SK-N-MC (cell line): ENCODE measurements at regions not wholly inside any gene's neighbourhood (a gene's known extent, or its start where the extent isn't known, plus 50 kb on each side); places are given as distances from the start of the nearest gene placed in this dataset.
"Not testable (repeated sequence)": the region's sequence is repeated elsewhere in the genome, so short reads cannot be mapped to it uniquely, and the experiment has no call there.

Source experiments
- DNase-seq: peaks from one replicate; pipeline ENCODE4 v3.0.0-alpha.2; 2011; ENCODE audit warnings: low read depth, low spot score
- H3K27ac ChIP-seq: fragments of 200-600 bp; sonication (generic); 2 replicates; pipeline ENCODE4 v1.5.1; 2016; ENCODE audit warnings: mixed run types
- H3K36me3 ChIP-seq: fragments of 200-600 bp; sonication (generic); 2 replicates; pipeline ENCODE4 v1.6.1; 2017; ENCODE audit warnings: antibody characterized with exemption, low read length, mixed read lengths; ENCODE audit not compliant: insufficient read depth
- H3K4me3 ChIP-seq: fragments of 200-600 bp; sonication (generic); 2 replicates; pipeline ENCODE4 v1.5.1; 2016
- H3K9ac ChIP-seq: fragments of 200-600 bp; sonication (generic); 2 replicates; pipeline ENCODE4 v1.8.0; 2017; ENCODE audit warnings: mixed run types, mixed read lengths; ENCODE audit not compliant: insufficient read length
- H3K9me3 ChIP-seq: fragments of 200-600 bp; sonication (generic); 2 replicates; pipeline ENCODE4 v1.6.1; 2017; ENCODE audit warnings: low read depth, mild to moderate bottlenecking, antibody characterized with exemption, low read length, moderate library complexity, mixed read lengths
- EZH2 ChIP-seq: fragments of 200-600 bp; sonication (generic); IDR thresholded peaks from one replicate; pipeline ENCODE4 v1.6.1; 2017; ENCODE audit warnings: antibody characterized with exemption
- FOXP2 ChIP-seq: optimal IDR thresholded peaks from 2 replicates; pipeline ENCODE3; 2011; ENCODE audit warnings: mild to moderate bottlenecking, moderate library complexity; ENCODE audit not compliant: insufficient read depth; ENCODE audit errors: extremely low read length, control extremely low read depth
- POLR2AphosphoS5 ChIP-seq: IDR thresholded peaks from 2 replicates; pipeline ENCODE4 v1.6.1; 2012; ENCODE audit warnings: mild to moderate bottlenecking, low read depth, low read length, borderline replicate concordance

DNA sequence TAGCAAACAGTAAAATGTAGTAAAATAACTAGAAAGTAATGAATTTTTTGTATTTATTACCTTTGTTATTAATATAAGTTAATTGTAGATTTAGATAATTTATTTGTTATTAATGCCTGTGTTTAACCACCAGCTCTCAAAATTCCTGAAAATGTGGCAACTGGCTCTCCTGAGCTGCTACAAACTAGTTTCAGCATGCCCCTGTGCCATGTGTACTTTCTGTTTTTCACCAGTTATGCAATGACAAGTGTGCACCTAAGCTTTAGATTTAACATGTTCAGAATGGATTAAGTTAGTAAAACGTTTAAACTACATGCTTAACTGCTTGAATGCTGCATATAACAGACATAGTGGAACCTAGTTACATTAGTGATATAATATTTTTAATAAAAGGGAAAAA lies 88.1 kb downstream of the POSTN start:
- no peaks in the 10 kb centered on the region for H3K9me3 ChIP-seq
- no peak overlapping the region for H3K4me3 ChIP-seq
- no peak for DNase-seq
- no peak overlapping the region for H3K27ac ChIP-seq
- no peaks in the 10 kb centered on the region for H3K36me3 ChIP-seq
- no peak for TF ChIP-seq EZH2
- no peak for TF ChIP-seq FOXP2
- no peak for TF ChIP-seq POLR2AphosphoS5
- no peak overlapping the region for H3K9ac ChIP-seq

DNA sequence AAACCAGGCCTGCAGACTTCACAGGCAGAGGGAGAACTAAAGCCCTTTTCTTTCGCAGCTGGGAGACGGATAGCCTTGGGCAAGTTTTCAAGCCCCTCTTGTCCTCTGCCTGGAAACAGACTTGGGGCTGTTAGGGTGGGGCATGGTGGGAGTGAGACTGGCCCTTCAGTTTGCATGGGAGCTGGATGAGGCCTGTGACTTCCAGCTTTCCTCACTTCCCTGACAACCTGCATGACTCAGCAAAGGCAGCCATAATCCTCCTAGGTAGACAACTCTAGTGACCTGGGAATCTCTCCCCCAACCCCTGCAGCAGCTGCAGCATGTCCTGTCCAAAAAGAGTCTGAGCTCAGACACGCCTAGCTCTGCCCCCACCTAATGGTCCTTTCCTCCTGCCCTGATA lies 93.0 kb downstream of the POSTN start:
- TF ChIP-seq EZH2, result no peak
- no peak for TF ChIP-seq POLR2AphosphoS5
- TF ChIP-seq FOXP2, result no peak
- DNase-seq, result no peak
- Histone ChIP-seq H3K27ac (no peak overlapping the region), H3K4me3 (no peak overlapping the region), H3K36me3 (no peaks in the 10 kb centered on the region), H3K9me3 (no peaks in the 10 kb centered on the region), H3K9ac (no peak overlapping the region)

DNA sequence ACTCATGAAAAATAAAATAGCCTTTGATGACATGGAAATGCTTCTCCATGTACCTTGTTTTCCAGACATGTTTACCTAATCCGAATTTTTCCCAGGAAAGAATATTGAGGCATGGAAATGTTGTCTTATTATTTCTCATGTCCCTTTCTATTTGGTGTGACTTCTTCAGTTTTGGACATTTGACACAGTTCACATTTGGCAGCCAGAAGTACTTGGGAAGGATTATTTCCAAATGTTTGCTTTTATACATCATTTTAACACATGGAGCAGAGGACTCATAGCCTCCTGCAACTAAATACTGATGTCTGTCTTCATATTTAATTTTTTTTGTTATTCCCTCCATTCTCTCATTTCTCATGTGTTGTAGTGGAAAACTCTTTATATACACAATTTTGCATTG lies 94.3 kb downstream of the POSTN start:
- no peaks in the 10 kb centered on the region for H3K36me3 ChIP-seq
- no peak for DNase-seq
- no peak for TF ChIP-seq EZH2
- TF ChIP-seq POLR2AphosphoS5, result no peak
- TF ChIP-seq FOXP2, result no peak
- no peak overlapping the region for H3K27ac ChIP-seq
- no peaks in the 10 kb centered on the region for H3K9me3 ChIP-seq
- H3K4me3 ChIP-seq, result no peak overlapping the region
- H3K9ac ChIP-seq, result no peak overlapping the region

DNA sequence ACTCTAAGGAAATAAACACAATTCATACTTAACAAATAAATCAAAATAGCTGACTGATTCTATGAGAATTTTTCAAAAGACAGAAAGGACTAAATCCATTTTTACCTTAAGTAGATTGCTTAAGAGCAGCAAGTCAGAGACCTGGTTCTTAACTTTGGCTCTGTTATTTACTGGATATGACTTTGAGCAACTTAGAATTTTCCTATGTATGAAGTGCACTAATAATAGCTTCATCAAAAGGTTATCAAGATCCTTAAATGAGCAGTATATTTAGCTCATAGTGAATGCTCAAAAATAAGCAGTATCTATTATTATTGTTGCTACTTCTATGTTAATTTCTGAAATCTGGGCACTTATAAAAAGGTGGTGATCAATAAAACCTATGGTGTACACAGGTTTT lies 95.3 kb downstream of the POSTN start:
- H3K36me3 ChIP-seq, result no peaks in the 10 kb centered on the region
- TF ChIP-seq EZH2 (no peak), FOXP2 (no peak), POLR2AphosphoS5 (no peak)
- H3K4me3 ChIP-seq, result no peak overlapping the region
- no peak overlapping the region for H3K27ac ChIP-seq
- no peaks in the 10 kb centered on the region for H3K9me3 ChIP-seq
- no peak overlapping the region for H3K9ac ChIP-seq
- no peak for DNase-seq

DNA sequence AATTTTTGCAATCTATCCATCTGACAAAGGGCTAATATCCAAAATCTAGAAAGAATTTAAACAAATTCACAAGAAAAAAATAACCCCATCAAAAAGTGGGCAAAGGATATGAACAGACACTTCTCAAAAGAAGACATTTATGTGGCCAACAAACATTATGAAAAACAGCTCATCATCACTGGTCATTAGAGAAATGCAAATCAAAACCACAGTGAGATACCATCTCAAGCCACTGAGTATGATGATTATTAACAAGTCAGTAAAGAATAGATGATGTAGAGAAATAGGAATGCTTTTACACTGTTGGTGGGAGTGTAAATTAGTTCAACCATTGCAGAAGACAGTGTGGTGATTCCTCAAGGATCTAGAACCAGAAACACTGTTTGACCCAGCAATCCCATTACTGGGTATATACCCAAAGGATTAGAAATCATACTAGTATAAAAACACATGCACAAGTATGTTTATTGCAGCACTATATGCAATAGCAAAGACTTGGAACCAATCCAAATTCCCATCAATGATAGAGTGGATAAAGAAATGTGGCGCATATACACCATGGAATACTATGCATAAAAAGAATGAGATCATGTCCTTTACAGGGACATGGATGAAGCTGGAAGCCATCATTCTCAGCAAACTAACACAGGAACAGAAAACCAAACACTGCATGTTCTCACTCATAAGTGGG lies 96.1 kb downstream of the POSTN start:
- not testable (repeated sequence) for H3K9me3 ChIP-seq, H3K9ac ChIP-seq, H3K36me3 ChIP-seq, H3K27ac ChIP-seq, H3K4me3 ChIP-seq, DNase-seq

DNA sequence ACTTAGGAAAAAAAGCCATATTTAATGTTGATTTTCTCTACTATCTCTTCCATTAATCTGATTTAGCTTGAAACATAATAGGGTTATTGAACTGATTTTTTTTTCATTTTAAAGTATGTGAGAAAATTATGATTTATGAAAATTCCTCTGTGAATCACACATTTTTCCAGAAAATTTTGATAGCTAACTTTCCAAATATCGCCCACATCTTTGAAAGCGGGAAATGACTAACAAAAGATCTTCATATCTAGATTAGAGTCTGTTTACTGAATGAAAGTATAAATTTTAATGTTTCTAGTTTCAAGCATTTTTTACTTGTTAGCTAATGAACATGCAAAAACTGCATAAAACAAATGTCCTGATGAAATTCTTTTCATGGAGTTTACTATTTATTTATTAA lies 97.4 kb downstream of the POSTN start:
- Histone ChIP-seq H3K9me3 (no peaks in the 10 kb centered on the region), H3K27ac (no peak overlapping the region), H3K36me3 (no peaks in the 10 kb centered on the region), H3K9ac (no peak overlapping the region), H3K4me3 (no peak overlapping the region)
- TF ChIP-seq EZH2 (no peak), FOXP2 (no peak), POLR2AphosphoS5 (no peak)
- no peak for DNase-seq

DNA sequence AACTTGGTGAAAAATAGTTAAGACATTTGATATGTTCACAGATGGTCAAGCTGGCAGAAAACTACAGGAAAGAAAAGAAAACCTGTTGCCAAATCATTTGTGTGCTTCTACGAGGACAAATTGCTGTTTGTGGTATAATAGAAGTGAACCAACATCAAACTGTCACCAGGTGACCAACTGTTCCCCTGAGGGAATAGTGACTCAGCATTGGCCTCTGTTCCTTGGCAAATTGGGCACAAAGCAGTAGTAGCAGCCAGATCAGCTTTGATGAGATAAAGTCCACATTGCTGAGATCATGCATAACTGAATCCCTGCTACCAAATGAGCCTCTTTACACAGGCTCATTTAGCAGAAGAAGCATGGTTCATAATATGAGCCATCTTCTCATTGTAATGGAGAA lies 103.5 kb downstream of the POSTN start:
- DNase-seq, result no peak
- Histone ChIP-seq H3K4me3 (no peak overlapping the region), H3K9ac (no peak overlapping the region), H3K9me3 (no peaks in the 10 kb centered on the region), H3K36me3 (no peaks in the 10 kb centered on the region), H3K27ac (no peak overlapping the region)
- TF ChIP-seq EZH2 (no peak), POLR2AphosphoS5 (no peak), FOXP2 (no peak)

DNA sequence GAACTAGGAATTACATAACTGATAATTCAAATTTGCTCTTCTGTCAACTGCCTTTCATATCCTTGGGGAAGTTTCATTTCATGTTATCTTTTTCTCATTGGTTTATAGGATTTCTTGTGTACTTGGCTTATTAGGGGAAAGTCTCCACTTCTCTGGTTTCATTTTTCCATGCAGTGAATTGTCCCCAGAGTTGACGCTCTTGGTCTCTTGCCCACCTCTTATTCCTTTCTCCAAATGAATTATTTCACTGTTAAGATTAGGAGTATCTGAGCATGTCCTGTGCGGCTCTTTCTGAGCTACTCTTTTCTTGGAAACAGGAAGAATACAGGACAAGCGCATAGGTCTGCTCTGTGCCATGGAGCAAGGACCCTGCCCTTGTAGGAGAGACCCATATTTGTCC lies 104.8 kb downstream of the POSTN start:
- Histone ChIP-seq H3K9me3 (no peaks in the 10 kb centered on the region), H3K27ac (no peak overlapping the region), H3K4me3 (no peak overlapping the region), H3K9ac (no peak overlapping the region), H3K36me3 (no peaks in the 10 kb centered on the region)
- DNase-seq, result no peak
- no peak for TF ChIP-seq FOXP2
- no peak for TF ChIP-seq EZH2
- TF ChIP-seq POLR2AphosphoS5, result no peak

DNA sequence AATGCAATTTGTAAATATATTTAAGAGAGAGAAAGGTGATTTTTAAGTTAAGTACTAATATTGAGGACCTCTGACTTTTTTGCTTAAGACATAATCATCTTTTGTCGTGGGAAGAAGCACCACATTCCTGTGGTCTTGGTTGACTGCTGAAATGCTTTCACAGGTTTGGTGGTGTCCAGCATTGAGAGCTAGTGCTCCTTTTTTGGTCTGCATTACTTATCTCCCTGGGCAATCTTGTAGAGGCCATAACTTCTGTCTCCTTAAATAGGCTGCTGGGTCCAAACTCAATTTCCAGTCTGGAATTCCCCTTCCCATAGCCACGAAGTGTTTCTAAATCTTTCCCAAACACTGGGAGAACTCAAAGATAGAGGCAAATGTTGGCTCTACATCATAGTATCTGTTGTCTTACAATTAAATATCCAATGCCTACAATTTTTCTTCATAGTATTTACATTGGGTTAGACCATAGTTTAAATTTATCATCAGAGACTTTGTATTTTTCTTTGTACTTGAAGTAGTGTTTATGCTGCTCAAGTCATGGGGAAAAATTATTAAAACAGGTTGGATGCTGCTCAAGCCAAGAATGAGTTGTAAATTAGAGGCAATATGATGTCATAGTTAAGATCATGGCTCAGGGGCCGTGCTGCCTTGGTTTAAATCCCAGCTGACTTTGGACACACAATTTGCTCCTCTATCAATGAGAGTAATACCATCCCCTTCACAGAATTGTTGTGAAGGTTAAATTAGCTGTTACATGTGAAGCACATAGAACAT lies 105.6 kb downstream of the POSTN start:
- no peak for DNase-seq
- Histone ChIP-seq H3K9me3 (no peaks in the 10 kb centered on the region), H3K27ac (no peak overlapping the region), H3K9ac (no peak overlapping the region), H3K36me3 (no peaks in the 10 kb centered on the region), H3K4me3 (no peak overlapping the region)
- TF ChIP-seq EZH2 (no peak), POLR2AphosphoS5 (no peak), FOXP2 (no peak)
